ENCODE measurements at regions not wholly inside any gene's neighbourhood (a gene's known extent, or its start where the extent isn't known, plus 50 kb on each side); places are given as distances from the start of the nearest gene placed in this dataset.

DNA sequence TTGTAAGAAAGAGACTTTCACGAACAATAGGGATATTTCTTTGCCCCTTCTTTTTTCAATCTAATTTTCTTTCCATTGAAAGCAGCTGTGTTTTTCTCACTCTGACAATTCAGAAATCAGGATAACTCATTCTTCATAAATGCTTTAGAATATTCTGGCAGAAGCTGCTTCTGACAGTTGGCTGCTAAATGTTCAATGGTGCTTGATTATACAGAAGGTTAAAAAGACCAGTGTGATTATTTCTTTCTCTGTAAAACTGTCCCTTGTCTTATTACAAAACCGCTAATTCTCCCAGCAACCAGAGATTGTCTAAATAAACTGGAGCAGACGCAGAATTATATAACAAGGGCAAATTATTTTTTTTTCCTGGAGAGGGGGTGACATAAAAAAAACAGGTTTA, 394.4 kb downstream of the SPRY2 start:
- no peak overlapping the region for H3K27ac ChIP-seq (ENCODE audit: insufficient read length, low read depth, low read length)
- peaks cover 4 to 8% of the 10 kb centered on the region in 2 experiments; a peak in 4 of 5 replicates for H3K9me3 Mint-ChIP-seq
- H3K4me1 Mint-ChIP-seq = no peaks in the 10 kb centered on the region
- no peak overlapping the region for H4K8ac ChIP-seq (replicated peaks; ENCODE audit: insufficient read length, low read depth, low read length)
- no peak overlapping the region for H3K56ac ChIP-seq (ENCODE audit: insufficient read length, low read depth, low read length)
- H3K4me2 ChIP-seq (ENCODE audit: insufficient read depth, insufficient read length, low read length) = no peak overlapping the region
- H3T11ph ChIP-seq (ENCODE audit: low read length) = no peak overlapping the region
- H3K9me3 ChIP-seq (ENCODE audit: control insufficient read depth, low read depth, low read length) = no peaks in the 10 kb centered on the region
- no peak overlapping the region for H2AFZ ChIP-seq (ENCODE audit: low read length)
- no peak overlapping the region for H3K23ac ChIP-seq (ENCODE audit: insufficient read length, low read depth, low read length)
- no peaks in the 10 kb centered on the region for H3K27me3 Mint-ChIP-seq (ENCODE audit: low read depth)
- H3K14ac ChIP-seq (ENCODE audit: insufficient read depth, low read length) = no peak overlapping the region
- no peak overlapping the region for H2BK15ac ChIP-seq (ENCODE audit: low read depth, low read length)
- no peak overlapping the region for H3K4me3 Mint-ChIP-seq
- H4K91ac ChIP-seq (ENCODE audit: insufficient read length, low read depth, low read length) = no peak overlapping the region
- H3K4ac ChIP-seq (ENCODE audit: low read depth, low read length) = no peak overlapping the region
- H3K36me3 Mint-ChIP-seq (ENCODE audit: insufficient read depth in 1 of 3, low read depth in 3 of 3) = peaks cover 0 to 8% (median 0%) of the 10 kb centered on the region in 3 experiments; a peak in 2 of 7 replicates
- DNase-seq = no peak
- H4K5ac ChIP-seq (ENCODE audit: insufficient read length, low read depth, low read length) = no peak overlapping the region
- no peaks in the 10 kb centered on the region for H3K27me3 ChIP-seq (ENCODE audit: insufficient read depth, low read length)
- no peak overlapping the region for H2BK5ac ChIP-seq (ENCODE audit: insufficient read length, low read length)
- H2BK12ac ChIP-seq (ENCODE audit: insufficient read length, low read depth, low read length) = no peak overlapping the region
- no peaks in the 10 kb centered on the region for H3K79me2 ChIP-seq (ENCODE audit: insufficient read depth, low read length)
- WGBS (ENCODE audit: extremely low coverage, insufficient read length, low lambda C conversion rate) = no CpG with 5 or more reads among the region's 3 CpGs
- no peak overlapping the region for H3K9ac ChIP-seq (ENCODE audit: extremely low read depth, insufficient read length, low read length)
- H3K18ac ChIP-seq (ENCODE audit: insufficient read length, low read depth, low read length) = no peak overlapping the region
- no peaks in the 10 kb centered on the region for H3K4me1 ChIP-seq (ENCODE audit: insufficient read depth, low read length)
- no peak for TF ChIP-seq CTCF (conservative IDR thresholded peaks at IDR 0.05)
- no peak overlapping the region for H2BK120ac ChIP-seq (ENCODE audit: low read depth, low read length, poor library complexity, severe bottlenecking)
- H3K27ac Mint-ChIP-seq = no peak overlapping the region
- no peaks in the 10 kb centered on the region for H3K23me2 ChIP-seq (ENCODE audit: insufficient read length, low read depth, low read length, poor library complexity, severe bottlenecking)
- H2BK20ac ChIP-seq (ENCODE audit: low read depth, low read length, poor library complexity, severe bottlenecking) = no peak overlapping the region
- H2AK5ac ChIP-seq (ENCODE audit: insufficient read length, low read length) = no peak overlapping the region
- H3K79me1 ChIP-seq (ENCODE audit: insufficient read depth, low read depth, low read length, poor library complexity, severe bottlenecking) = no peaks in the 10 kb centered on the region
- no peaks in the 10 kb centered on the region for H4K20me1 ChIP-seq (ENCODE audit: control insufficient read depth, insufficient read depth, insufficient read length)
